ENCODE measurements at regions not wholly inside any gene's neighbourhood (a gene's known extent, or its start where the extent isn't known, plus 50 kb on each side); places are given as distances from the start of the nearest gene placed in this dataset.

GRCh38 chr11:109728056-109728455 is 306.1 kb downstream of the C11orf87 start (continued):
- TF ChIP-seq DR1 (CRISPR knock-in tag; IDR thresholded peaks at IDR 0.05) (no peak), ZNF891 (CRISPR knock-in tag; IDR thresholded peaks at IDR 0.05) (no peak)

DNA sequence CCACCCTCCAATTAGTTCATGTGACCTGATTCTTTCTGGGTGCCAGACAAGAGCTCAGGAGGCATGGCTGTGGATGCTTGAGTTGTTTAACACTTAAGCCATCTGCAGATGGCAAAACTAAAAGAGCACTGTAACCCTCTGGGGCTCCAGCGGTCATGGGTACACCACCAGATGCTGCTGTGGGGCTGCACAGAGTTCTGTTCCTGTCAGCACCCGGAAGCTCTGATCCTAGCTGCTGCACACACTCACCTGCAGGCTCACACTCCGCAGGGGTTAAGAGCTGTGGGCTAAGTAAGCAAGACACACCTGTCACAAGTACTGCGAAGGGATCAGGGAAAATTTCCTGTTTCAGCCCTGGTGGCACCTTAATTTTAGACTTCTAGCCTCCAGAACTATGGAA is 307.8 kb downstream of the C11orf87 start:
- in situ Hi-C loops (cut with HindIII; ENCODE audit: extremely low pct_ligation_motif_present, low pct_unique_long_range_greater_than_20kb) (no loop called here), intact Hi-C loops (cut with micrococcal nuclease; ENCODE audit: unreplicated experiment) (no loop called here)
- no peaks in the 10 kb centered on the region for H3K9me3 ChIP-seq (ENCODE audit: low read length)
- no peak overlapping the region for H3K9ac ChIP-seq (ENCODE audit: insufficient read depth, low read depth, low read length)
- DNase-seq (ENCODE audit: low spot score) (no peak), FAIRE-seq (no peak), ATAC-seq (0 out of 3 replicates have a peak, but pooled peaks have one; percentile 38)
- H3K4me1 ChIP-seq (ENCODE audit: insufficient read depth, low read length): 0 out of 2 replicates have a peak, but pooled peaks cover 6% of the 10 kb centered on the region
- no TSS peak for BruUV-seq (replicated peaks)
- WGBS (ENCODE audit: low lambda C conversion rate): 0% methylated on average over 1 of the region's 4 CpGs
- ChIA-PET CTCF (ENCODE audit: low intra/inter-chr PET ratio, low total read pairs) (no interaction called here), POLR2A (no interaction called here)
- no peak overlapping the region for H3K27ac ChIP-seq (ENCODE audit: extremely low read length, insufficient read depth, low read length)
- no peaks in the 10 kb centered on the region for H3K27me3 ChIP-seq (ENCODE audit: control insufficient read depth in 1 of 2, insufficient read depth in 2 of 2, low read length in 2 of 2)
- TF ChIP-seq AHDC1 (CRISPR knock-in tag; IDR thresholded peaks at IDR 0.05; ENCODE audit: borderline replicate concordance) (no peak), ZNF256 (CRISPR knock-in tag; conservative IDR thresholded peaks at IDR 0.05) (no peak), GABPB1 (CRISPR knock-in tag; IDR thresholded peaks at IDR 0.05) (no peak), SOX5 (CRISPR knock-in tag; IDR thresholded peaks at IDR 0.05; ENCODE audit: borderline replicate concordance) (no peak), PHB2 (IDR thresholded peaks at IDR 0.05; ENCODE audit: partially characterized antibody) (no peak), ZNF841 (CRISPR knock-in tag; IDR thresholded peaks at IDR 0.05; ENCODE audit: borderline replicate concordance) (no peak), ASH2L (IDR thresholded peaks at IDR 0.05; ENCODE audit: insufficient read length, low read depth, low read length) (no peak), KAT7 (CRISPR knock-in tag; IDR thresholded peaks at IDR 0.05; ENCODE audit: borderline replicate concordance) (no peak)
- TF ChIP-seq, protein P1, sequence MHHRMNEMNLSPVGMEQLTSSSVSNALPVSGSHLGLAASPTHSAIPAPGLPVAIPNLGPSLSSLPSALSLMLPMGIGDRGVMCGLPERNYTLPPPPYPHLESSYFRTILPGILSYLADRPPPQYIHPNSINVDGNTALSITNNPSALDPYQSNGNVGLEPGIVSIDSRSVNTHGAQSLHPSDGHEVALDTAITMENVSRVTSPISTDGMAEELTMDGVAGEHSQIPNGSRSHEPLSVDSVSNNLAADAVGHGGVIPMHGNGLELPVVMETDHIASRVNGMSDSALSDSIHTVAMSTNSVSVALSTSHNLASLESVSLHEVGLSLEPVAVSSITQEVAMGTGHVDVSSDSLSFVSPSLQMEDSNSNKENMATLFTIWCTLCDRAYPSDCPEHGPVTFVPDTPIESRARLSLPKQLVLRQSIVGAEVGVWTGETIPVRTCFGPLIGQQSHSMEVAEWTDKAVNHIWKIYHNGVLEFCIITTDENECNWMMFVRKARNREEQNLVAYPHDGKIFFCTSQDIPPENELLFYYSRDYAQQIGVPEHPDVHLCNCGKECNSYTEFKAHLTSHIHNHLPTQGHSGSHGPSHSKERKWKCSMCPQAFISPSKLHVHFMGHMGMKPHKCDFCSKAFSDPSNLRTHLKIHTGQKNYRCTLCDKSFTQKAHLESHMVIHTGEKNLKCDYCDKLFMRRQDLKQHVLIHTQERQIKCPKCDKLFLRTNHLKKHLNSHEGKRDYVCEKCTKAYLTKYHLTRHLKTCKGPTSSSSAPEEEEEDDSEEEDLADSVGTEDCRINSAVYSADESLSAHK (CRISPR knock-in tag; IDR thresholded peaks at IDR 0.05; ENCODE audit: borderline replicate concordance): no peak
- no peaks in the 10 kb centered on the region for H3K36me3 ChIP-seq (replicated peaks in 1 of 2; ENCODE audit: control insufficient read depth in 1 of 2, insufficient read depth in 2 of 2, low read length in 2 of 2)
- H3K4me2 ChIP-seq (ENCODE audit: low read depth, low read length): no peak overlapping the region
- no peak overlapping the region for H2AFZ ChIP-seq (ENCODE audit: low read length)
- H3K79me2 ChIP-seq (ENCODE audit: insufficient read depth, low read length): no peaks in the 10 kb centered on the region
- H3K4me3 ChIP-seq (replicated peaks in 1 of 3; ENCODE audit: insufficient read depth in 1 of 3, low read depth in 2 of 3, low read length in 3 of 3): no peak overlapping the region
- no peaks in the 10 kb centered on the region for H4K20me1 ChIP-seq (ENCODE audit: insufficient read depth, low read length)

Data from HepG2 (cell line).